GM12878 (cell line): ENCODE measurements at regions not wholly inside any gene's neighbourhood (a gene's known extent, or its start where the extent isn't known, plus 50 kb on each side); places are given as distances from the start of the nearest gene placed in this dataset.

Experiments used
- ATAC-seq: fragments of 200-7000 bp; cut with Tn5 transposase; 3 replicates; pipeline ENCODE4 v1.9.1; 2020; ENCODE audit warnings: mild to moderate bottlenecking, moderate library complexity
- BruUV-seq: library from RNA; stranded (reverse); fragments of 400-500 nt; replicated peaks from 2 replicates; lab custom pipeline; 2021; lab: Mats Ljungman, UMichigan
- CTCF ChIA-PET: fragments of 300-600 bp; sonication (Branson Sonifier 250); formaldehyde crosslinking; extraction: SDS; loops from one replicate; lab custom pipeline; 2021; ENCODE audit warnings: inconsistent platforms; lab: Yijun Ruan, JAX
- POLR2A ChIA-PET: fragments of 350-600 bp; formaldehyde crosslinking; extraction: SDS; loops from one replicate; lab custom pipeline; 2021; ENCODE audit warnings: inconsistent platforms; lab: Charles Lee
- RAD21 ChIA-PET: fragments of 300-600 bp; sonication (Branson Sonifier 250); formaldehyde crosslinking; loops from one replicate; lab custom pipeline; 2023; ENCODE audit warnings: antibody characterized with exemption; ENCODE audit not compliant: unreplicated experiment; lab: Charles Lee
- SMC1A ChIA-PET: fragments of 300-600 bp; sonication (Branson Sonifier 250); formaldehyde crosslinking; loops from one replicate; lab custom pipeline; 2023; ENCODE audit not compliant: unreplicated experiment, uncharacterized antibody; lab: Charles Lee
- DNase-seq: peaks from one replicate; pipeline ENCODE4 v3.0.0-alpha.2; 2011; ENCODE audit warnings: low read depth, low spot score
- FAIRE-seq: peaks from 3 replicates; lab custom pipeline; 2011; peaks lifted over from hg19 to GRCh38; lab: Jason Lieb, UNC
- H2AFZ ChIP-seq: 2 replicates; pipeline ENCODE4 v1.6.0; 2011; ENCODE audit warnings: low read depth, low read length, control low read depth; ENCODE audit not compliant: control insufficient read depth
- H3K27ac ChIP-seq: 2 replicates; pipeline ENCODE4 v1.5.1; 2011; ENCODE audit warnings: control low read depth; ENCODE audit not compliant: control insufficient read depth, insufficient read depth
- H3K27me3 ChIP-seq, 2 experiments: replicated peaks in 1 of 2; 2 replicates each; pipeline versions ENCODE4 v1.6.0 to v1.6.1; 2011; ENCODE audit warnings: low read length in 1 of 2; ENCODE audit not compliant: control insufficient read depth in 2 of 2, insufficient read depth in 2 of 2
- H3K36me3 ChIP-seq, 2 experiments: 2 replicates each; pipeline ENCODE4 v1.5.1; 2011; ENCODE audit warnings: low read length in 1 of 2; ENCODE audit not compliant: control insufficient read depth in 2 of 2, insufficient read depth in 2 of 2
- H3K4me1 ChIP-seq: 2 replicates; pipeline ENCODE4 v1.6.1; 2011; ENCODE audit warnings: mild to moderate bottlenecking, low read length, moderate library complexity, mixed read lengths; ENCODE audit not compliant: control insufficient read depth, insufficient read depth
- H3K4me2 ChIP-seq: 2 replicates; pipeline ENCODE4 v1.6.0; 2011; ENCODE audit warnings: control low read depth; ENCODE audit not compliant: control insufficient read depth, insufficient read depth
- H3K4me3 ChIP-seq: fragments of 200-600 bp; sonication (generic); 2 replicates; pipeline ENCODE4 v1.5.1; 2016
- H3K79me2 ChIP-seq: 2 replicates; pipeline ENCODE4 v1.6.0; 2011; ENCODE audit warnings: low read length; ENCODE audit not compliant: control insufficient read depth, insufficient read depth
- H3K9ac ChIP-seq: 2 replicates; pipeline ENCODE4 v1.8.0; 2011; ENCODE audit warnings: low read length, control low read depth, mixed read lengths; ENCODE audit not compliant: control insufficient read depth, insufficient read depth
- H3K9me3 ChIP-seq: replicated peaks from 3 replicates; pipeline ENCODE4 v1.5.1; 2011; ENCODE audit warnings: mild to moderate bottlenecking, low read length; ENCODE audit not compliant: control insufficient read depth, insufficient read depth
- H4K20me1 ChIP-seq: 2 replicates; pipeline ENCODE4 v1.6.0; 2011; ENCODE audit not compliant: control insufficient read depth, insufficient read depth
- CBX5 ChIP-seq: sonication (generic); IDR thresholded peaks from 2 replicates; pipeline ENCODE4 v1.6.1; 2016; ENCODE audit warnings: low read depth, moderate library complexity, mild to moderate bottlenecking, inconsistent platforms
- EZH2 ChIP-seq: IDR thresholded peaks from 2 replicates; pipeline ENCODE4 v1.6.1; 2012; ENCODE audit warnings: low read depth, mild to moderate bottlenecking, control low read depth, inconsistent platforms, low read length, borderline replicate concordance; ENCODE audit not compliant: control insufficient read depth
- NBN ChIP-seq: fragments of 450-650 bp; IDR thresholded peaks from 2 replicates; pipeline ENCODE4 v1.6.1; 2016
- YY1 ChIP-seq: IDR thresholded peaks from 2 replicates; pipeline ENCODE4 v1.6.1; 2011; ENCODE audit warnings: low read depth, mild to moderate bottlenecking, low read length
- ZBED1 ChIP-seq: IDR thresholded peaks from 2 replicates; pipeline ENCODE4 v1.6.1; 2016; ENCODE audit warnings: borderline replicate concordance
- WGBS: methylation state at CpG from one replicate; pipeline ENCODE4 v1.1.6; 2016; ENCODE audit warnings: low lambda C conversion rate; ENCODE audit not compliant: insufficient replicate concordance, insufficient coverage; ENCODE audit errors: missing lambda C conversion rate; 5-methylcytosine and 5-hydroxymethylcytosine counted together
- in situ Hi-C: fragments of 300-500 bp; cut with MboI; formaldehyde crosslinking; loops from 9 replicates; pipeline ENCODE4 v1.14.3; 2018; ENCODE audit warnings: mixed read lengths
- intact Hi-C: fragments of 100-400 bp; cut with micrococcal nuclease; formaldehyde crosslinking; loops from one replicate; pipeline ENCODE4 v1.14.2; 2022; ENCODE audit not compliant: unreplicated experiment
- TF ChIP-seq, protein P1 (sequence below), 3 experiments: IDR thresholded peaks in 2 of 3; conservative IDR thresholded peaks in 1 of 3; 2 replicates each; pipeline ENCODE4 v1.5.1; 2011; ENCODE audit warnings: low read depth in 3 of 3, low read length in 3 of 3, mild to moderate bottlenecking in 3 of 3, control low read depth in 2 of 3, moderate library complexity in 2 of 3, inconsistent platforms in 1 of 3, mixed read lengths in 1 of 3; ENCODE audit not compliant: control insufficient read depth in 2 of 3, insufficient read depth in 1 of 3; ENCODE audit errors: extremely low read depth in 1 of 3
- TF ChIP-seq, protein P2 (sequence below): fragments of 450-650 bp; conservative IDR thresholded peaks from 2 replicates; pipeline ENCODE4 v1.6.1; 2017; ENCODE audit warnings: mild to moderate bottlenecking, moderate library complexity
- TF ChIP-seq, protein P3 (sequence below): fragments of 150-350 bp; IDR thresholded peaks from 2 replicates; pipeline ENCODE4 v1.6.1; 2016; ENCODE audit warnings: low read depth, low read length
- TF ChIP-seq, protein P4 (sequence below): IDR thresholded peaks from 2 replicates; pipeline ENCODE4 v1.6.1; 2012; ENCODE audit warnings: improper control_type of control experiment, low read depth, low read length; ENCODE audit not compliant: insufficient replicate concordance

DNA sequence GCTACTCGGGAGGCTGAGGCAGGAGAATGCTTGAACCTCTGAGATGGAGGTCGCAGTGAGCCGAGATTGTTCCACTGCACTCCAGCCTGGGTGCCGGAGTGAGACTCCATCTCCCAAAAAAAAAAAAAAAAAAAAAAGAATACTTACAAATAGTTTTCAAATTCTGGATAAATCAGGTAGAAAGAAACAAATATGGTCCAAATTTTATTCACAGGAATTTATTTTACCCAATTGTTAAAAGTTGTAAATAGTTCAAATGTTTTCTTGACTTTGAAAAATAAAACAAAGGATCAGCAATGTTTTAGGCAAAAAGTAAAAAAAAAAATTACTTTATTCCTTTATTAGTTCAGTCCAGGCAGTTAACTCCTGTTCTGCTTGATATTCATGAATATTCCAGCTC is 172.9 kb upstream of the NAMPT start:
- in situ Hi-C loops (no loop called here), intact Hi-C loops (no loop called here)
- H4K20me1 ChIP-seq, result no peaks in the 10 kb centered on the region
- POLR2A ChIA-PET, result no interaction called here
- FAIRE-seq (no peak), DNase-seq (no peak), ATAC-seq (no peak)
- no peak overlapping the region for H3K4me2 ChIP-seq
- no peaks in the 10 kb centered on the region for H3K9me3 ChIP-seq
- H3K27ac ChIP-seq, result no peak overlapping the region
- no peaks in the 10 kb centered on the region for H3K36me3 ChIP-seq
- RAD21 ChIA-PET, result interaction anchor here (0.7 to 2.0 kb wide), 2 partner anchors 77 to 279 kb away, joined by 3 to 13 read pairs; no protein-coding TSS in a partner anchor
- no peaks in the 10 kb centered on the region for H3K4me1 ChIP-seq
- SMC1A ChIA-PET, result interaction anchor here (1.3 to 5.6 kb wide), 4 partner anchors 41 to 280 kb away, joined by 3 to 38 read pairs (median 8); no protein-coding TSS in a partner anchor
- 96% methylated on average over 4 of the region's 4 CpGs for WGBS
- H3K9ac ChIP-seq, result no peak overlapping the region
- BruUV-seq, result no TSS peak
- no peaks in the 10 kb centered on the region for H3K27me3 ChIP-seq
- CTCF ChIA-PET, result interaction anchor here (0.7 to 2.5 kb wide), 5 partner anchors 9 to 288 kb away, joined by 3 to 33 read pairs (median 3); no protein-coding TSS in a partner anchor
- H3K79me2 ChIP-seq, result no peaks in the 10 kb centered on the region
- H3K4me3 ChIP-seq, result no peak overlapping the region
- no peak overlapping the region for H2AFZ ChIP-seq
- TF ChIP-seq YY1, result no peak
- TF ChIP-seq, protein P1, sequence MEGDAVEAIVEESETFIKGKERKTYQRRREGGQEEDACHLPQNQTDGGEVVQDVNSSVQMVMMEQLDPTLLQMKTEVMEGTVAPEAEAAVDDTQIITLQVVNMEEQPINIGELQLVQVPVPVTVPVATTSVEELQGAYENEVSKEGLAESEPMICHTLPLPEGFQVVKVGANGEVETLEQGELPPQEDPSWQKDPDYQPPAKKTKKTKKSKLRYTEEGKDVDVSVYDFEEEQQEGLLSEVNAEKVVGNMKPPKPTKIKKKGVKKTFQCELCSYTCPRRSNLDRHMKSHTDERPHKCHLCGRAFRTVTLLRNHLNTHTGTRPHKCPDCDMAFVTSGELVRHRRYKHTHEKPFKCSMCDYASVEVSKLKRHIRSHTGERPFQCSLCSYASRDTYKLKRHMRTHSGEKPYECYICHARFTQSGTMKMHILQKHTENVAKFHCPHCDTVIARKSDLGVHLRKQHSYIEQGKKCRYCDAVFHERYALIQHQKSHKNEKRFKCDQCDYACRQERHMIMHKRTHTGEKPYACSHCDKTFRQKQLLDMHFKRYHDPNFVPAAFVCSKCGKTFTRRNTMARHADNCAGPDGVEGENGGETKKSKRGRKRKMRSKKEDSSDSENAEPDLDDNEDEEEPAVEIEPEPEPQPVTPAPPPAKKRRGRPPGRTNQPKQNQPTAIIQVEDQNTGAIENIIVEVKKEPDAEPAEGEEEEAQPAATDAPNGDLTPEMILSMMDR (IDR thresholded peaks at IDR 0.05 in 2 of 3, conservative IDR thresholded peaks at IDR 0.05 in 1 of 3; ENCODE audit: control insufficient read depth in 2 of 3, extremely low read depth in 1 of 3, insufficient read depth in 1 of 3, low read depth in 3 of 3, low read length in 3 of 3), result no peak
- no peak for TF ChIP-seq NBN
- TF ChIP-seq ZBED1, result no peak
- TF ChIP-seq, protein P2, sequence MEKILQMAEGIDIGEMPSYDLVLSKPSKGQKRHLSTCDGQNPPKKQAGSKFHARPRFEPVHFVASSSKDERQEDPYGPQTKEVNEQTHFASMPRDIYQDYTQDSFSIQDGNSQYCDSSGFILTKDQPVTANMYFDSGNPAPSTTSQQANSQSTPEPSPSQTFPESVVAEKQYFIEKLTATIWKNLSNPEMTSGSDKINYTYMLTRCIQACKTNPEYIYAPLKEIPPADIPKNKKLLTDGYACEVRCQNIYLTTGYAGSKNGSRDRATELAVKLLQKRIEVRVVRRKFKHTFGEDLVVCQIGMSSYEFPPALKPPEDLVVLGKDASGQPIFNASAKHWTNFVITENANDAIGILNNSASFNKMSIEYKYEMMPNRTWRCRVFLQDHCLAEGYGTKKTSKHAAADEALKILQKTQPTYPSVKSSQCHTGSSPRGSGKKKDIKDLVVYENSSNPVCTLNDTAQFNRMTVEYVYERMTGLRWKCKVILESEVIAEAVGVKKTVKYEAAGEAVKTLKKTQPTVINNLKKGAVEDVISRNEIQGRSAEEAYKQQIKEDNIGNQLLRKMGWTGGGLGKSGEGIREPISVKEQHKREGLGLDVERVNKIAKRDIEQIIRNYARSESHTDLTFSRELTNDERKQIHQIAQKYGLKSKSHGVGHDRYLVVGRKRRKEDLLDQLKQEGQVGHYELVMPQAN, result no peak
- TF ChIP-seq CBX5, result no peak
- TF ChIP-seq, protein P3, sequence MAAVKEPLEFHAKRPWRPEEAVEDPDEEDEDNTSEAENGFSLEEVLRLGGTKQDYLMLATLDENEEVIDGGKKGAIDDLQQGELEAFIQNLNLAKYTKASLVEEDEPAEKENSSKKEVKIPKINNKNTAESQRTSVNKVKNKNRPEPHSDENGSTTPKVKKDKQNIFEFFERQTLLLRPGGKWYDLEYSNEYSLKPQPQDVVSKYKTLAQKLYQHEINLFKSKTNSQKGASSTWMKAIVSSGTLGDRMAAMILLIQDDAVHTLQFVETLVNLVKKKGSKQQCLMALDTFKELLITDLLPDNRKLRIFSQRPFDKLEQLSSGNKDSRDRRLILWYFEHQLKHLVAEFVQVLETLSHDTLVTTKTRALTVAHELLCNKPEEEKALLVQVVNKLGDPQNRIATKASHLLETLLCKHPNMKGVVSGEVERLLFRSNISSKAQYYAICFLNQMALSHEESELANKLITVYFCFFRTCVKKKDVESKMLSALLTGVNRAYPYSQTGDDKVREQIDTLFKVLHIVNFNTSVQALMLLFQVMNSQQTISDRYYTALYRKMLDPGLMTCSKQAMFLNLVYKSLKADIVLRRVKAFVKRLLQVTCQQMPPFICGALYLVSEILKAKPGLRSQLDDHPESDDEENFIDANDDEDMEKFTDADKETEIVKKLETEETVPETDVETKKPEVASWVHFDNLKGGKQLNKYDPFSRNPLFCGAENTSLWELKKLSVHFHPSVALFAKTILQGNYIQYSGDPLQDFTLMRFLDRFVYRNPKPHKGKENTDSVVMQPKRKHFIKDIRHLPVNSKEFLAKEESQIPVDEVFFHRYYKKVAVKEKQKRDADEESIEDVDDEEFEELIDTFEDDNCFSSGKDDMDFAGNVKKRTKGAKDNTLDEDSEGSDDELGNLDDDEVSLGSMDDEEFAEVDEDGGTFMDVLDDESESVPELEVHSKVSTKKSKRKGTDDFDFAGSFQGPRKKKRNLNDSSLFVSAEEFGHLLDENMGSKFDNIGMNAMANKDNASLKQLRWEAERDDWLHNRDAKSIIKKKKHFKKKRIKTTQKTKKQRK, result no peak
- TF ChIP-seq, protein P4, sequence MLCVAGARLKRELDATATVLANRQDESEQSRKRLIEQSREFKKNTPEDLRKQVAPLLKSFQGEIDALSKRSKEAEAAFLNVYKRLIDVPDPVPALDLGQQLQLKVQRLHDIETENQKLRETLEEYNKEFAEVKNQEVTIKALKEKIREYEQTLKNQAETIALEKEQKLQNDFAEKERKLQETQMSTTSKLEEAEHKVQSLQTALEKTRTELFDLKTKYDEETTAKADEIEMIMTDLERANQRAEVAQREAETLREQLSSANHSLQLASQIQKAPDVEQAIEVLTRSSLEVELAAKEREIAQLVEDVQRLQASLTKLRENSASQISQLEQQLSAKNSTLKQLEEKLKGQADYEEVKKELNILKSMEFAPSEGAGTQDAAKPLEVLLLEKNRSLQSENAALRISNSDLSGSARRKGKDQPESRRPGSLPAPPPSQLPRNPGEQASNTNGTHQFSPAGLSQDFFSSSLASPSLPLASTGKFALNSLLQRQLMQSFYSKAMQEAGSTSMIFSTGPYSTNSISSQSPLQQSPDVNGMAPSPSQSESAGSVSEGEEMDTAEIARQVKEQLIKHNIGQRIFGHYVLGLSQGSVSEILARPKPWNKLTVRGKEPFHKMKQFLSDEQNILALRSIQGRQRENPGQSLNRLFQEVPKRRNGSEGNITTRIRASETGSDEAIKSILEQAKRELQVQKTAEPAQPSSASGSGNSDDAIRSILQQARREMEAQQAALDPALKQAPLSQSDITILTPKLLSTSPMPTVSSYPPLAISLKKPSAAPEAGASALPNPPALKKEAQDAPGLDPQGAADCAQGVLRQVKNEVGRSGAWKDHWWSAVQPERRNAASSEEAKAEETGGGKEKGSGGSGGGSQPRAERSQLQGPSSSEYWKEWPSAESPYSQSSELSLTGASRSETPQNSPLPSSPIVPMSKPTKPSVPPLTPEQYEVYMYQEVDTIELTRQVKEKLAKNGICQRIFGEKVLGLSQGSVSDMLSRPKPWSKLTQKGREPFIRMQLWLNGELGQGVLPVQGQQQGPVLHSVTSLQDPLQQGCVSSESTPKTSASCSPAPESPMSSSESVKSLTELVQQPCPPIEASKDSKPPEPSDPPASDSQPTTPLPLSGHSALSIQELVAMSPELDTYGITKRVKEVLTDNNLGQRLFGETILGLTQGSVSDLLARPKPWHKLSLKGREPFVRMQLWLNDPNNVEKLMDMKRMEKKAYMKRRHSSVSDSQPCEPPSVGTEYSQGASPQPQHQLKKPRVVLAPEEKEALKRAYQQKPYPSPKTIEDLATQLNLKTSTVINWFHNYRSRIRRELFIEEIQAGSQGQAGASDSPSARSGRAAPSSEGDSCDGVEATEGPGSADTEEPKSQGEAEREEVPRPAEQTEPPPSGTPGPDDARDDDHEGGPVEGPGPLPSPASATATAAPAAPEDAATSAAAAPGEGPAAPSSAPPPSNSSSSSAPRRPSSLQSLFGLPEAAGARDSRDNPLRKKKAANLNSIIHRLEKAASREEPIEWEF, result no peak
- no peak for TF ChIP-seq EZH2
